K562 (cell line): ENCODE measurements at regions not wholly inside any gene's neighbourhood (a gene's known extent, or its start where the extent isn't known, plus 50 kb on each side); places are given as distances from the start of the nearest gene placed in this dataset.

Experiments
- ATAC-seq: fragments of 200-7000 bp; cut with Tn5 transposase; 3 replicates; pipeline ENCODE4 v1.9.1; 2020; ENCODE audit warnings: moderate library complexity
- BruUV-seq: library from RNA; stranded (reverse); fragments of 400-500 nt; replicated peaks from 2 replicates; lab custom pipeline; 2021; lab: Mats Ljungman, UMichigan
- CTCF ChIA-PET: fragments of 300-600 bp; formaldehyde crosslinking; extraction: SDS; loops from one replicate; lab custom pipeline; 2021; ENCODE audit warnings: low intra/inter-chr PET ratio; lab: Yijun Ruan, JAX
- POLR2A ChIA-PET: fragments of 300-600, 350-650 bp; sonication (Branson Sonifier 250); formaldehyde crosslinking; extraction: SDS; loops from one replicate; lab custom pipeline; 2021; ENCODE audit warnings: antibody characterized with exemption, inconsistent platforms; lab: Yijun Ruan, JAX
- DNase-seq, 4 experiments: peaks; one replicate each; pipeline versions ENCODE4 v3.0.0 to v3.0.0-alpha.2; 2011 to 2018; ENCODE audit warnings: low spot score in 3 of 4, mixed read lengths in 3 of 4; ENCODE audit errors: extremely low read depth in 1 of 4
- FAIRE-seq: peaks from 2 replicates; lab custom pipeline; 2011; peaks lifted over from hg19 to GRCh38; lab: Jason Lieb, UNC
- H2AFZ ChIP-seq: 2 replicates; pipeline ENCODE4 v1.6.0; 2011; ENCODE audit warnings: low read depth, low read length, control low read depth, inconsistent platforms
- H3K27ac ChIP-seq: fragments of 200-600 bp; 3 replicates; pipeline ENCODE4 v1.8.0; 2011; ENCODE audit warnings: low read depth, mild to moderate bottlenecking, control low read depth, inconsistent platforms, low read length, moderate library complexity, mixed read lengths; ENCODE audit errors: extremely low read depth
- H3K27me3 ChIP-seq, 2 experiments: fragments of 300-600 bp in 1 of 2; 2 replicates in 1 of 2; 3 replicates in 1 of 2; pipeline versions ENCODE4 v1.6.0 to v1.8.0; 2011; ENCODE audit warnings: inconsistent platforms in 2 of 2, low read length in 2 of 2, mild to moderate bottlenecking in 1 of 2, mixed read lengths in 1 of 2, moderate library complexity in 1 of 2; ENCODE audit not compliant: control insufficient read depth in 2 of 2, insufficient read depth in 2 of 2
- H3K36me3 ChIP-seq: fragments of 300-600 bp; 3 replicates; pipeline ENCODE4 v1.8.0; 2011; ENCODE audit warnings: mild to moderate bottlenecking, low read length, inconsistent platforms; ENCODE audit not compliant: control insufficient read depth, insufficient read depth
- H3K4me1 ChIP-seq, 2 experiments: fragments of 200-600 bp in 1 of 2; replicated peaks in 1 of 2; 2 replicates in 1 of 2; 3 replicates in 1 of 2; pipeline versions ENCODE4 v1.5.1 to v1.8.0; 2011; ENCODE audit warnings: inconsistent platforms in 2 of 2, low read length in 2 of 2, mild to moderate bottlenecking in 1 of 2, mixed read lengths in 1 of 2, moderate library complexity in 1 of 2; ENCODE audit not compliant: control insufficient read depth in 2 of 2, insufficient read depth in 2 of 2
- H3K4me2 ChIP-seq: 2 replicates; pipeline ENCODE4 v1.6.1; 2011; ENCODE audit warnings: low read length, control low read depth, inconsistent platforms, mixed read lengths; ENCODE audit not compliant: insufficient read depth
- H3K4me3 ChIP-seq: fragments of 200-600 bp; sonication (generic), shearing (Covaris generic); 2 replicates; pipeline ENCODE4 v1.5.1; 2016; ENCODE audit warnings: control low read depth, inconsistent platforms
- H3K79me2 ChIP-seq: fragments of 200-600 bp; 3 replicates; pipeline ENCODE4 v1.8.0; 2011; ENCODE audit warnings: low read length, inconsistent platforms; ENCODE audit not compliant: control insufficient read depth, insufficient read depth
- H3K9ac ChIP-seq, 2 experiments: 2 replicates each; pipeline versions ENCODE4 v1.6.0 to v1.6.1; 2011; ENCODE audit warnings: low read depth in 2 of 2, low read length in 2 of 2, control low read depth in 1 of 2, inconsistent platforms in 1 of 2, mild to moderate bottlenecking in 1 of 2, mixed read lengths in 1 of 2; ENCODE audit not compliant: insufficient read depth in 1 of 2
- H3K9me1 ChIP-seq: one replicate; pipeline ENCODE4 v1.6.0; 2011; ENCODE audit warnings: inconsistent platforms, mild to moderate bottlenecking, low read length, moderate library complexity; ENCODE audit not compliant: control insufficient read depth, insufficient read depth
- H3K9me3 ChIP-seq: replicated peaks from 2 replicates; pipeline ENCODE4 v1.5.1; 2011; ENCODE audit warnings: low read depth, low read length, inconsistent platforms; ENCODE audit not compliant: control insufficient read depth, insufficient read depth
- H4K20me1 ChIP-seq: replicated peaks from 2 replicates; pipeline ENCODE4 v1.6.1; 2011; ENCODE audit warnings: low read length, inconsistent platforms, mixed read lengths; ENCODE audit not compliant: control insufficient read depth, insufficient read depth
- EP300 ChIP-seq: IDR thresholded peaks from 2 replicates; pipeline ENCODE4 v1.6.1; 2012; ENCODE audit warnings: low read length, improper control_type of control experiment
- L3MBTL2 ChIP-seq: fragments of 450-650 bp; IDR thresholded peaks from 2 replicates; pipeline ENCODE4 v1.6.1; 2016; ENCODE audit warnings: mild to moderate bottlenecking, moderate library complexity
- NFIC ChIP-seq: fragments of 450-650 bp; IDR thresholded peaks from 2 replicates; pipeline ENCODE4 v1.6.1; 2017; ENCODE audit warnings: mild to moderate bottlenecking, inconsistent platforms
- RBM25 ChIP-seq: fragments of 200-400 bp; formaldehyde crosslinking; IDR thresholded peaks from 2 replicates; pipeline ENCODE4 v1.6.1; 2018; ENCODE audit warnings: low read length, low read depth, moderate library complexity; ENCODE audit not compliant: severe bottlenecking
- SMARCA5 ChIP-seq: fragments of 450-650 bp; IDR thresholded peaks from 2 replicates; pipeline ENCODE4 v1.6.1; 2016
- U2AF1 ChIP-seq: fragments of 200-400 bp; formaldehyde crosslinking; optimal IDR thresholded peaks from 2 replicates; pipeline ENCODE3; 2017; ENCODE audit warnings: mild to moderate bottlenecking, low read depth, low read length, moderate library complexity
- USF2 ChIP-seq: sonication (generic); formaldehyde crosslinking; IDR thresholded peaks from 2 replicates; pipeline ENCODE4 v1.5.0; 2020; ENCODE audit warnings: missing genetic modification reagents
- ZFP36 ChIP-seq: fragments of 150-350 bp; IDR thresholded peaks from 2 replicates; pipeline ENCODE4 v1.6.1; 2018; ENCODE audit warnings: low read length, low read depth; ENCODE audit not compliant: partially characterized antibody
- WGBS: fragments of 100-300 bp; shearing (Covaris generic); methylation state at CpG from one replicate; pipeline ENCODE4 v1.1.6; 2016; ENCODE audit warnings: low coverage, mixed read lengths; ENCODE audit not compliant: insufficient coverage; ENCODE audit errors: missing lambda C conversion rate; 5-methylcytosine and 5-hydroxymethylcytosine counted together
- in situ Hi-C: fragments of 300-500 bp; cut with MboI; formaldehyde crosslinking; loops from 4 replicates; pipeline ENCODE4 v1.15.0; 2018; ENCODE audit warnings: inconsistent platforms, mixed read lengths
- intact Hi-C: fragments of 100-400 bp; cut with micrococcal nuclease; formaldehyde crosslinking; loops from 2 replicates; pipeline ENCODE4 v1.14.2; 2022

GRCh38 chr1:29744684-29745490, 508.6 kb downstream of the PTPRU start:
- Histone ChIP-seq H3K4me2 (no peak overlapping the region), H3K36me3 (no peaks in the 10 kb centered on the region), H3K9ac (no peak overlapping the region), H3K9me3 (no peaks in the 10 kb centered on the region), H3K9me1 (no peaks in the 10 kb centered on the region), H3K79me2 (no peaks in the 10 kb centered on the region), H2AFZ (no peak overlapping the region), H3K4me1 (no peaks in the 10 kb centered on the region), H3K4me3 (no peak overlapping the region), H3K27ac (no peak overlapping the region), H4K20me1 (peaks cover 7% of the 10 kb centered on the region; the same call in 1 of the 2 replicates), H3K27me3 (no peaks in the 10 kb centered on the region)
- 0% methylated on average over 6 of the region's 6 CpGs for WGBS
- FAIRE-seq: no peak
- ChIA-PET CTCF (no interaction called here), POLR2A (interaction anchor here (0.7 kb wide), 1 partner anchor 298 kb away, joined by 3 read pairs; no protein-coding TSS in a partner anchor)
- TF ChIP-seq ZFP36 (peak; percentile 62), SMARCA5 (peak; percentile 38; the same call in 1 of the 2 replicates), RBM25 (peak; percentile 66), U2AF1 (no peak), L3MBTL2 (no peak)
- ATAC-seq: no peak
- DNase-seq: no peak
- intact Hi-C loops: no loop called here
- BruUV-seq: no TSS peak
- in situ Hi-C loops: no loop called here

GRCh38 chr1:29743931-29744330, 507.6 kb downstream of the PTPRU start:
- Histone ChIP-seq H2AFZ (no peak overlapping the region), H3K4me3 (no peak overlapping the region), H3K9me1 (no peaks in the 10 kb centered on the region), H3K36me3 (no peaks in the 10 kb centered on the region), H3K4me2 (no peak overlapping the region), H3K9me3 (no peaks in the 10 kb centered on the region), H4K20me1 (peaks cover 7% of the 10 kb centered on the region; the same call in 1 of the 2 replicates), H3K79me2 (no peaks in the 10 kb centered on the region), H3K4me1 (no peaks in the 10 kb centered on the region), H3K27ac (no peak overlapping the region), H3K9ac (peak overlapping the region in 1 of 2 experiments; percentile 21; a peak in 1 of 4 replicates), H3K27me3 (no peaks in the 10 kb centered on the region)
- no peak for FAIRE-seq
- no peak for DNase-seq
- CTCF ChIA-PET: no interaction called here
- in situ Hi-C loops: no loop called here
- ATAC-seq: no peak
- WGBS: 0% methylated on average over 7 of the region's 7 CpGs
- POLR2A ChIA-PET: interaction anchor here (0.6 to 0.7 kb wide), 3 partner anchors 16 to 297 kb away, joined by 3 to 6 read pairs (median 3); no protein-coding TSS in a partner anchor
- TF ChIP-seq NFIC (no peak), USF2 (no peak), EP300 (no peak)
- no TSS peak for BruUV-seq
- intact Hi-C loops: no loop called here
